ELF-1 (cell line): ENCODE measurements at regions not wholly inside any gene's neighbourhood (a gene's known extent, or its start where the extent isn't known, plus 50 kb on each side); places are given as distances from the start of the nearest gene placed in this dataset.

Source experiments
- DNase-seq: peaks from one replicate; pipeline ENCODE4 v3.0.0-alpha.2; 2016; ENCODE audit warnings: low read depth, low spot score

- no peak for DNase-seq
Observed at GRCh38 chr14:29459969-29460560, 467.6 kb downstream of the PRKD1 start.

GRCh38 chr14:29461101-29461500, 466.5 kb downstream of the PRKD1 start:
- no peak for DNase-seq

GRCh38 chr14:29461506-29461905, 466.1 kb downstream of the PRKD1 start:
- DNase-seq, result no peak

GRCh38 chr14:29462321-29462720, 465.3 kb downstream of the PRKD1 start:
- DNase-seq, result no peak

GRCh38 chr14:29462772-29463171, 464.9 kb downstream of the PRKD1 start:
- no peak for DNase-seq

- DNase-seq, result no peak
Observed at GRCh38 chr14:29463727-29464395, 463.8 kb downstream of the PRKD1 start.

GRCh38 chr14:29465095-29465494, 462.6 kb downstream of the PRKD1 start:
- DNase-seq, result no peak

GRCh38 chr14:29475641-29476040, 452.0 kb downstream of the PRKD1 start:
- DNase-seq, result no peak

- no peak for DNase-seq
Observed at GRCh38 chr14:29486132-29486531, 441.5 kb downstream of the PRKD1 start.

GRCh38 chr14:29489911-29490425, 437.7 kb downstream of the PRKD1 start:
- no peak for DNase-seq

- no peak for DNase-seq
Observed at GRCh38 chr14:29493849-29494248, 433.8 kb downstream of the PRKD1 start.

- DNase-seq, result no peak
Observed at GRCh38 chr14:29494312-29494711, 433.3 kb downstream of the PRKD1 start.

GRCh38 chr14:29503903-29504302, 423.7 kb downstream of the PRKD1 start:
- no peak for DNase-seq

- no peak for DNase-seq
Observed at GRCh38 chr14:29518335-29518734, 409.3 kb downstream of the PRKD1 start.

- peak; percentile 3 for DNase-seq
Observed at GRCh38 chr14:29521526-29522137, 406.0 kb downstream of the PRKD1 start.
